ENCODE measurements at regions not wholly inside any gene's neighbourhood (a gene's known extent, or its start where the extent isn't known, plus 50 kb on each side); places are given as distances from the start of the nearest gene placed in this dataset.
A peak's percentile ranks its signal among the peaks of the same experiment; 100 is the strongest.

GRCh38 chr22:27138471-27138870, 481.1 kb downstream of the MIAT start:
- no peak overlapping the region for H3K4me3 Mint-ChIP-seq (ENCODE audit: low read depth)
- no peak overlapping the region for H3K27ac Mint-ChIP-seq
- peaks cover 36% of the 10 kb centered on the region for H3K27me3 Mint-ChIP-seq

GRCh38 chr22:27139935-27140511, 482.6 kb downstream of the MIAT start:
- Mint-ChIP-seq H3K4me3 (ENCODE audit: low read depth) (no peak overlapping the region), H3K9me3 (ENCODE audit: low read depth) (no peaks in the 10 kb centered on the region), H3K36me3 (ENCODE audit: insufficient read depth) (no peaks in the 10 kb centered on the region), H3K27ac (no peak overlapping the region), H3K4me1 (ENCODE audit: low read depth) (no peaks in the 10 kb centered on the region), H3K27me3 (peaks cover 34% of the 10 kb centered on the region)
- no peak for TF ChIP-seq CTCF (IDR thresholded peaks at IDR 0.05; ENCODE audit: unreplicated experiment)
- DNase-seq (ENCODE audit: low spot score, unreplicated experiment) = no peak

More at GRCh38 chr22:27138471-27138870, 481.1 kb downstream of the MIAT start:
- DNase-seq (ENCODE audit: low spot score, unreplicated experiment) = no peak
- no peaks in the 10 kb centered on the region for H3K4me1 Mint-ChIP-seq (ENCODE audit: low read depth)
- no peak for TF ChIP-seq CTCF (IDR thresholded peaks at IDR 0.05; ENCODE audit: unreplicated experiment)
- H3K36me3 Mint-ChIP-seq (ENCODE audit: insufficient read depth) = no peaks in the 10 kb centered on the region
- H3K9me3 Mint-ChIP-seq (ENCODE audit: low read depth) = no peaks in the 10 kb centered on the region

GRCh38 chr22:27142286-27142685, 484.9 kb downstream of the MIAT start:
- Mint-ChIP-seq H3K36me3 (ENCODE audit: insufficient read depth) (no peaks in the 10 kb centered on the region), H3K27me3 (peaks cover 27% of the 10 kb centered on the region), H3K4me3 (ENCODE audit: low read depth) (no peak overlapping the region), H3K27ac (no peak overlapping the region), H3K9me3 (ENCODE audit: low read depth) (no peaks in the 10 kb centered on the region), H3K4me1 (ENCODE audit: low read depth) (no peaks in the 10 kb centered on the region)
- no peak for TF ChIP-seq CTCF (IDR thresholded peaks at IDR 0.05; ENCODE audit: unreplicated experiment)
- no peak for DNase-seq (ENCODE audit: low spot score, unreplicated experiment)

GRCh38 chr22:27144321-27144720, 486.9 kb downstream of the MIAT start:
- H3K27ac Mint-ChIP-seq = no peak overlapping the region
- TF ChIP-seq CTCF (IDR thresholded peaks at IDR 0.05; ENCODE audit: unreplicated experiment) = peak; percentile 19
- H3K4me1 Mint-ChIP-seq (ENCODE audit: low read depth) = no peaks in the 10 kb centered on the region
- H3K9me3 Mint-ChIP-seq (ENCODE audit: low read depth) = no peaks in the 10 kb centered on the region
- DNase-seq (ENCODE audit: low spot score, unreplicated experiment) = no peak
- H3K27me3 Mint-ChIP-seq = peaks cover 24% of the 10 kb centered on the region
- no peaks in the 10 kb centered on the region for H3K36me3 Mint-ChIP-seq (ENCODE audit: insufficient read depth)
- H3K4me3 Mint-ChIP-seq (ENCODE audit: low read depth) = no peak overlapping the region

- H3K4me3 Mint-ChIP-seq (ENCODE audit: low read depth) = no peak overlapping the region
- no peak for TF ChIP-seq CTCF (IDR thresholded peaks at IDR 0.05; ENCODE audit: unreplicated experiment)
- H3K27me3 Mint-ChIP-seq = peaks cover 15% of the 10 kb centered on the region
- no peaks in the 10 kb centered on the region for H3K9me3 Mint-ChIP-seq (ENCODE audit: low read depth)
- DNase-seq (ENCODE audit: low spot score, unreplicated experiment) = no peak
- H3K27ac Mint-ChIP-seq = no peak overlapping the region
- H3K36me3 Mint-ChIP-seq (ENCODE audit: insufficient read depth) = no peaks in the 10 kb centered on the region
- H3K4me1 Mint-ChIP-seq (ENCODE audit: low read depth) = no peaks in the 10 kb centered on the region
These were observed 489.7 kb downstream of the MIAT start for GRCh38 chr22:27146866-27147633.

Measured in progenitor cell of endocrine pancreas (in vitro differentiated cells).